ENCODE measurements at regions not wholly inside any gene's neighbourhood (a gene's known extent, or its start where the extent isn't known, plus 50 kb on each side); places are given as distances from the start of the nearest gene placed in this dataset.

DNA sequence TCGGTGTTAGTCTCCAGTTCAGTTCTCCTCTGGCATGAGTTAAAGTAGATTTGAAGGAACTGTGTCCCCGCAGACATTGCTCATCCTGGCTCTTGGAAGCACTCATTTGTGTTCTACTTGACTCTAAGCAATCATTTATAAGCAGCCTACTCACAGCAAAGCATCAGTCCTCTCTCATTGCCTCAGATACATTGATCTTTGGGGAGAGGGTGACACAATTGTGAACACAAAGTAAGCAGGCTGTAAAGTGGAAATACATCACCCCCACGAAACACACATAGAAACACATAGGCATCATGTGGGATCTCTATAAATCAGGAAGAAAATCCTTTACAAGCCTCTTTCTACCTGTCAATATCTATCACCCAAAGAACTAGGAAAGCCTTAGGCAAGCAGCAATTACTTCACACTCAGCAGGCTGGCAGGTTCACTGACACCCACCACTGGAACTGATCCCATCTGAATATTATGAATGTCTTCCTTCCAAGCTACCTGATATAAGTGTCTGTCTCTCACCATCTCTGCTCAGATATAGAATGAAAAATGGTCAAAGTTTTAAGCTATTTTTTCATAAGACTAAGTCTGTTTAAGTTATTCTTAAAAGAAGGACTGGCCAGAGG is 675.8 kb downstream of the HACE1 start:
- no peak for DNase-seq

DNA sequence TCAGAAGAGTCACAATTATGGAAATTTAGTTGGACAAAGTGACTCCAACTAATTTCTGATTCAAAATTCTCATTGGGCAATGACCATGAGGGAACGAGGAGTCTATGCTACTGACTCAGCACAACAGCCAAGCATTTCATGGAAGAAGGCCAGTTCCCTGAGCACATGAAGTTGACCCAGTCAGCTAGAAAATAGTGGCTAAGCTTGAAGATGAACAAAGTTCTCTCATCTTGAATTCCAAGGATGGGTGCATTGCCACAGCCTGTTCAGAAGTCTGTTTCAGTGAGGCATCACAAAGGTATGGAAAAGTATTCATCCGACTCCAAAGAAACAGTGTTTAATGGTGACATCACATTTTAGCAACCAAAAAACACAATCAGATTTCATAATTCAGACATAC is 676.9 kb downstream of the HACE1 start:
- DNase-seq: no peak

DNA sequence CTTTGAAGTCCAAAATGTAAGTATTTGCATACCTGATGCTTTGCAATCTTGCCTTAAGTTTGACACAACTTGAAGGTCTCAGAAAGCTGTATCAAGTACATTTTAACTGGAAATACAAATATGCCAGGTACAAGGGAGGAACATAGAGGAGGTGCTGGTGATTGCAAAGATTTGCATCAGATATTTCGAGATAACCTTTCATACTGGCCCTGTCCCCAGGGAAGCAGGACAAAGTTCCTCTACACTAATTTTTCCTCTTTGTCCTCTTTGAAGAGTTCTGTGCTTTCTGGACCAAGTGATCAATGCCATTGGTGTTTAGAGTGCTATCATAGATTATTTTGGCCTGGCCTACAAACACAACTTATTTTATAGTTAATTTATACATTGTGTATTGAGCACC is 686.1 kb downstream of the HACE1 start:
- DNase-seq: no peak

GRCh38 chr6:104170401-104170800 is 689.3 kb downstream of the HACE1 start:
- DNase-seq: no peak

GRCh38 chr6:104166055-104166668 is 693.6 kb downstream of the HACE1 start:
- DNase-seq: no peak

DNA sequence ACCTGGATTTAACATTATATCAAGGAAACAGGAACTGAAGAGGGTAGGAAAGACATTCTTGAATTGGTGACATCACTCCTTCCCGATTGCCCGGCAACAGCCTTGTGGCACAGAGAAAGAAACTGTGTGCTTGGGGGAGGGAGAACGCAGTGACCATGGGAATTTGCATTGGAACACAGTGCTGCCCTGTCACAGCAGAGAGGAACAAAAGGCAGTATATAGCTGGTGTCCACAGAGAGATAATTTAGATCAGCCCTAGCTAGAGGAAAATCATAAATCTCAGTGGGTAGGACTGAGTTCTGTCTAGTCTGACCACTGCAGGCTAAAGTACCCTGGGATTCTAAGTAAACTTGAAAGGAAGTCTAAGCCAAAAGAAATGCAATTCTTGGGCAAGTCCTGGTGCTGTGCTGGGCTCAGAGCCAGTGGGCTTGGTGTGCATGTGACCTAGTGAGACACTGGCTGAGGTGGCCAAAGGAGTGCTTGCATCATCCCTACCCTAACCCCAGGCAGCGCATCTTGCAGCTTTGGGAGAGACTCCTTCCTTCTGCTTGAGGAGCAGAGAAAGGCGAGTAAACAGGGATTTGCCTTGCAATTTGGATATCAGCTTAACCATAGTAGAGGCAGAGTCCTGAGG is 697.6 kb downstream of the HACE1 start:
- DNase-seq: no peak

- DNase-seq: no peak
These were observed 700.6 kb downstream of the HACE1 start for GRCh38 chr6:104159045-104159618.

DNA sequence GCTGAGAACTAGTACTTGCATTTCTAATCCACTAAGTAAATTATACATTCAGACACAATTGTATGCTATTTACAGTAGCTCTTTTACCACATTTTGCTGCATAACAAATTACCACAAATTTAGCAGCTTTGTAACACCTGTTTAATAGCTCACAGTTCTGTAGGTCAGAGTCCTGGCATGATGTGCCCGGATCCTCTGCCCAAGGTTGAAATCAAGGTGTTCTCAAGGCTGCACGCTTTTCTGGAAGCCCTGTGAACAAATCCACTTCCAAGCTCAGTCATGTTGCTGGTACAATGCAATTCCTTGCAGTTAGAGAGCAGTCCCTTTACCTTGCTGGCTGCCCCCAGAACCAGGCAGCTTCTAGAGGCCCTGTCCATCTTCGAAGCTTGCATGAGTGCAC is 716.0 kb downstream of the HACE1 start:
- no peak for DNase-seq

- DNase-seq: no peak
These were observed 724.8 kb downstream of the HACE1 start for GRCh38 chr6:104134876-104135275.

- DNase-seq: no peak
These were observed 729.4 kb downstream of the HACE1 start for GRCh38 chr6:104130343-104130742.

- DNase-seq: no peak
These were observed 733.3 kb downstream of the HACE1 start for GRCh38 chr6:104126315-104127005.

GRCh38 chr6:104123227-104123626 is 736.5 kb downstream of the HACE1 start:
- DNase-seq: no peak

DNA sequence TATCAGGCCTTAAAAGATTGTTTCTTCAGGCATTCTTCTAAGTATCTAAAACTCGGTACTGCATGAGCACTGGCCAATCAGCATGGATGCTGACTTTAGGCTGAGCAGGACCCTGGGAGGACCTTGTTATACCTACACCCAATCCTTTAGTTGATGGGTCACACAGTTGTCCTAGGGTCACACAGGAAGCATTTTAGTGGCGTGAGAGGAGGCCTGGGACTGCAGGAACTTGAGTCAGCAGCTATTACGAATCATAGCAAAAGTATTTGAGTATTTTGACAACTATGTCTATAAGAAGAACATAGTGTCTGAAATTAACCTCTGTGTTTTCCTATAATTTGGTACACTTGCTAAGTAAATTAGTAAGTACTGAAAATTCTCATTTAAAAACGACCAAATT is 741.4 kb downstream of the HACE1 start:
- no peak for DNase-seq

DNA sequence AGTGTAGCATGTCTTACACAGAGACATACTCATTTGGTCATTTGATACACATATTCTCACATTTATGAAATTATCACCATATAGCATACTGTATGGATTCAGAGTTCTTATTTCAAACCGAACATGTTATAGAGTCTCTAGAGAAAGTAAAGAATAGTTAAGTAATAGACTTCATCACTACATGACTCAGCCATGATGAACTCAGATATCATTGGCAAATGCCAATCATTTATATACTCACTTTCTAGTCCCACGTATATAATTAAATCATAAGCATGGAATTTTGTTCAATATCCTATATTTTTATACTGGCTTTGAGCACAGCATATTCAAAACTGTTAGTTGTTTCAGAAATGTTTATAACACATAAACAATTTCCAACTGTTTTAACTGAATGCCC is 749.9 kb downstream of the HACE1 start:
- no peak for DNase-seq

DNA sequence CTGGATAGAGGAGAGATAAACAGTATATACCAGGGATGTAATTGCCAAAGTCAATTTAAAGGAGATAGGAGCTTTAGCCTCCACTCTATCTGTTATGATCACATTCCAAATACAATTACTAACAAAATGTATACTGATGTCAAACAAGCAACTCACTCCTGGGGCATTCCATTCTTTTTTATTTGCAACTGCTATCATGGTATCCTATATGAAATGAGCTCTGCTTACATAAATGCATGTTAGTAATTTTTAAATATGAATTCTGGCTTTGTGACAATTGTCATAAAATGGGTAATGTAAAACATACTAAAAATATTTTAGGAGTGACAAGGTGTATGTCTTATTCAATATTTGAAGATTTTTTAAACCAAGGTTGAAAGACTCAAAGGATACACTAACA is 751.1 kb downstream of the HACE1 start:
- DNase-seq: no peak

GRCh38 chr6:104095661-104096416 is 763.9 kb downstream of the HACE1 start:
- no peak for DNase-seq

DNA sequence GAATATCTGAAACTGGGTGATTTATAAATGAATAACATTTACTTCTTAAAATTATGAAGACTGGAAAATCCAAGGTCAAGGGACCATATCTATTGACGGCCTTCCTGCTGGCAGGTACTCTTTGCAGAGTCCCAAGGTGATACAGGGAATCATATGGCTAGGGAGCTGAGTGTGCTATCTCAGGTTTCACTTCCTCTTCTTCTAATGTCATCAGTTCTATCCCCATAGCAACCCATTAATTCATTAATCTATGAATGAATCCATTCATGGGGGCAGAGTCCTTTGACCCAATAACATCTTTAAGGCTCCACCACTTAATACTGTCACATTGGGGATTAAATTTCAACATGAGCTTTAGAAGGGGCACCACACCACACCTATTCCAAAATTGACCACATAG is 772.0 kb downstream of the HACE1 start:
- no peak for DNase-seq

GRCh38 chr6:104068281-104068680 is 791.4 kb downstream of the HACE1 start:
- DNase-seq: no peak

DNA sequence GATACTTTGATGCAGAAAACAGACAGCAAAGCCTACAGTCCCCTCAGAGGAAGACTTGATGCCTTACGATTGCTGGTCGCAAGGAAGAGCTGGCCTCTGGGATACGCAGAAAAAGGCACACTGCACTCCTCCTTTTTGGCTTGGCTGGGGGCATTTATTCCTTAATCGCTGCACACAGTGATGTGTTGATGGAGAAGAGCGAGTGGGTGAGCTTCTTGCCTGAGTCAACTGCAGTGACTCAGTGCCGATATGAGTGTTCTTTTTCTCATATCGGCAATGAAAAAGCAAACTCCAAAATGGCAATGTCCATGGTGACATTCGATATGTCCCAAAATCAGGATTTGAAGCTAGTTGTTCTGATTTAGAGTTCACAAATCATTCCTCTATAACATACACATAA is 794.8 kb downstream of the HACE1 start:
- no peak for DNase-seq

DNA sequence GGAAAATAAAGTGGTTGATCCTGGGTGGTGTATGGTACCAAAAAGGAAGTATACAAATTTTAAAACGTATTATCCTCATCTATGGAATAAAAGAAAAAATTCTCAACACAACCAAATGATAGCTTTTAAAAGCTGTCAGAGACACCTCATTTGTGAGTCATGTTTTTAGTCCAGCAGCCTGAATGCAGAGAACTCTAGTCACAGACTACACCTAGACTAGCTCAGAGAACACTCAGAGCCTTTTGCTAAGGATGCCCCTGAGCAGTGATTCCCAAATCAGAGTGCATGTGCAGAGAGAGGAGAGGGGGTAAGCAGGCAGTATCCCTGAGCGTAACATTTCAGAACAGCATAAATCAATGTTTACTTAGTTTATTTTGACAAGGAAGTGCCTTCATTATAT is 809.3 kb downstream of the HACE1 start:
- DNase-seq: no peak

DNA sequence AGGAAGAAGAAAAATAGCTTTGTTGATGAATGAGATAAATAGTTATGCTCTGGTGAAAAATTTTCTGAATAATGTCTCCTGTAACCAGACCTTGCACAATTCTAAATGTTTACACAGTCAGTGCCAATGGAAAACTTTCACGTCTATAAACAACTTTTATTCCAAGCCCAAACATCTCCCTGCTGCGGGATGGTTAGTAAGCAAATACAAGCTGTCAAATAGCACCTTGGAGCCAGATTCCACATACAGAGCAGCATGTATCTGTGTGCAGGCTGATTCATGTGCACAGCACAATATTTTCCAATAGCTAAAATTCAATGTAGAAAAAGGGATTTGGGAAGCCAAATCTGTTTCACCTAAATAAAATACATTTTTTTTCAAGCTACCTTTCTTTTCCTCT is 813.3 kb downstream of the HACE1 start:
- DNase-seq: no peak

GRCh38 chr6:104031346-104031745 is 828.4 kb downstream of the HACE1 start:
- no peak for DNase-seq

GRCh38 chr6:104022126-104022525 is 837.6 kb downstream of the HACE1 start:
- DNase-seq: no peak

All from RPMI8226 (cell line).